Psoas muscle (tissue), 7 donors: ENCODE measurements at regions not wholly inside any gene's neighbourhood (a gene's known extent, or its start where the extent isn't known, plus 50 kb on each side); places are given as distances from the start of the nearest gene placed in this dataset.

Experiments used
- ATAC-seq, 4 donors: fragments of 200-7000 bp; cut with Tn5 transposase; one replicate each; pipeline ENCODE4 v1.9.1; 2020; ENCODE audit warnings: moderate library complexity in 3 of 4, mild to moderate bottlenecking in 2 of 4
- DNase-seq, 2 donors: peaks; one replicate each; pipeline ENCODE4 v3.0.0-alpha.2; 2020
- H3K27ac ChIP-seq: fragments of 200-600 bp; one replicate; pipeline ENCODE4 v1.8.0; 2022
- H3K27me3 ChIP-seq, 3 donors: fragments of 200-600 bp in 1 of 3; one replicate each; pipeline versions ENCODE4 v1.6.1 to v1.8.0; 2013 to 2022; ENCODE audit warnings: low read length in 2 of 3, mild to moderate bottlenecking in 2 of 3, moderate library complexity in 1 of 3; ENCODE audit not compliant: insufficient read depth in 3 of 3
- H3K36me3 ChIP-seq, 2 donors: fragments of 200-600 bp in 1 of 2; one replicate each; pipeline versions ENCODE4 v1.6.1 to v1.8.0; 2013 to 2022; ENCODE audit warnings: low read depth in 1 of 2, mild to moderate bottlenecking in 1 of 2, moderate library complexity in 1 of 2; ENCODE audit not compliant: insufficient read depth in 1 of 2
- H3K4me1 ChIP-seq: fragments of 200-600 bp; one replicate; pipeline ENCODE4 v1.8.0; 2022
- H3K4me3 ChIP-seq: fragments of 200-600 bp; one replicate; pipeline ENCODE4 v1.8.0; 2022; ENCODE audit warnings: mild to moderate bottlenecking
- H3K9me3 ChIP-seq: fragments of 200-600 bp; one replicate; pipeline ENCODE4 v1.8.0; 2022
- CTCF ChIP-seq: fragments of 200-600 bp; IDR thresholded peaks from one replicate; pipeline ENCODE4 v1.8.0; 2022; ENCODE audit warnings: antibody characterized with exemption
- WGBS, 3 donors: extraction: QIAGEN DNeasy Blood & Tissue Kit; methylation state at CpG; one replicate each; pipeline versions ENCODE4 v1.1.6 to v1.1.7; 2013; 5-methylcytosine and 5-hydroxymethylcytosine counted together
- intact Hi-C, 2 donors: fragments of 100-400 bp; cut with DNase I; formaldehyde crosslinking; loops; one replicate each; pipeline versions ENCODE4 v1.11.0 to v1.14.2; 2022
- donor health status: healthy with polysubstance abuse.
- donor health status: DM: no; HTN: no; CAD: no; lungs with moderate emphysema.
- donor health status: Bipolar disorder and iron deficiency.
- donor health status: healthy.
- donor health status: DM: yes; HTN: yes; CAD: no.
- donor health status: DM: no; HTN: no; CAD: no.
- donor health status: DM: yes; HTN: yes; CAD: no.

GRCh38 chr22:22784249-22785039 lies 103.2 kb upstream of the IGLL5 start:
- intact Hi-C loops, result no loop called here
- no peaks in the 10 kb centered on the region for H3K4me1 ChIP-seq
- WGBS, 3 donors, result 66 to 70% (median 68%) methylated on average over 3 of the region's 3 CpGs
- ATAC-seq (no peak), DNase-seq (no peak)
- H3K27ac ChIP-seq, result no peak overlapping the region
- H3K36me3 ChIP-seq, result no peaks in the 10 kb centered on the region
- no peaks in the 10 kb centered on the region for H3K9me3 ChIP-seq
- H3K27me3 ChIP-seq, result peaks cover 0 to 11% (median 1%) of the 10 kb centered on the region in 3 donors
- no peak overlapping the region for H3K4me3 ChIP-seq
- no peak for TF ChIP-seq CTCF

GRCh38 chr22:22785316-22786065 lies 102.1 kb upstream of the IGLL5 start:
- intact Hi-C loops, result no loop called here
- H3K36me3 ChIP-seq, result no peaks in the 10 kb centered on the region
- H3K27ac ChIP-seq, result no peak overlapping the region
- no peaks in the 10 kb centered on the region for H3K4me1 ChIP-seq
- H3K4me3 ChIP-seq, result no peak overlapping the region
- 68 to 80% (median 69%) methylated on average over 12 to 13 of the region's 13 CpGs for WGBS, 3 donors
- H3K9me3 ChIP-seq, result no peaks in the 10 kb centered on the region
- no peak for TF ChIP-seq CTCF
- ATAC-seq (no peak), DNase-seq (no peak)
- H3K27me3 ChIP-seq, result peaks cover 0 to 6% (median 1%) of the 10 kb centered on the region in 3 donors

GRCh38 chr22:22786301-22787115 lies 101.1 kb upstream of the IGLL5 start:
- intact Hi-C loops, result no loop called here
- H3K36me3 ChIP-seq, result no peaks in the 10 kb centered on the region
- H3K9me3 ChIP-seq, result no peaks in the 10 kb centered on the region
- H3K27ac ChIP-seq, result no peak overlapping the region
- 77 to 90% (median 86%) methylated on average over 18 of the region's 18 CpGs for WGBS, 3 donors
- peaks cover 0 to 4% (median 1%) of the 10 kb centered on the region in 3 donors for H3K27me3 ChIP-seq
- no peak overlapping the region for H3K4me3 ChIP-seq
- DNase-seq (no peak), ATAC-seq (no peak)
- no peaks in the 10 kb centered on the region for H3K4me1 ChIP-seq
- no peak for TF ChIP-seq CTCF

GRCh38 chr22:22787151-22787550 lies 100.5 kb upstream of the IGLL5 start:
- no peak for ATAC-seq
- Histone ChIP-seq H3K4me3 (no peak overlapping the region), H3K4me1 (no peaks in the 10 kb centered on the region), H3K27me3 (peaks cover 0 to 4% (median 1%) of the 10 kb centered on the region in 3 donors), H3K36me3 (no peaks in the 10 kb centered on the region), H3K27ac (no peak overlapping the region), H3K9me3 (no peaks in the 10 kb centered on the region)
- intact Hi-C loops, result no loop called here
- no peak for TF ChIP-seq CTCF
- no peak for DNase-seq
- 92 to 96% (median 94%) methylated on average over 6 of the region's 6 CpGs for WGBS, 3 donors
